OCI-LY1 (cell line): ENCODE measurements at regions not wholly inside any gene's neighbourhood (a gene's known extent, or its start where the extent isn't known, plus 50 kb on each side); places are given as distances from the start of the nearest gene placed in this dataset.

Source experiments
- CTCF ChIP-seq: fragments of 200-600 bp; sonication (generic), shearing (Covaris generic); IDR thresholded peaks from 2 replicates; pipeline ENCODE4 v1.5.1; 2017; ENCODE audit warnings: mild to moderate bottlenecking, antibody characterized with exemption, low read length, moderate library complexity, mixed read lengths
- EZH2 ChIP-seq: fragments of 200-600 bp; sonication (generic), shearing (Covaris generic); IDR thresholded peaks from 2 replicates; pipeline ENCODE4 v1.8.0; 2017; ENCODE audit warnings: borderline replicate concordance, mixed run types, mild to moderate bottlenecking, antibody characterized with exemption, low read length, moderate library complexity, mixed read lengths

GRCh38 chr3:117799387-117799735 lies 1089.8 kb downstream of the TUSC7 start:
- TF ChIP-seq CTCF (no peak), EZH2 (no peak)
